Upper lobe of left lung (tissue), 4 donors: ENCODE measurements at regions not wholly inside any gene's neighbourhood (a gene's known extent, or its start where the extent isn't known, plus 50 kb on each side); places are given as distances from the start of the nearest gene placed in this dataset.

Source experiments
- CTCF ChIP-seq, 6 experiments: fragments of 450-650 bp in 4 of 6; fragments of 200-600 bp in 2 of 6; sonication (generic) in 2 of 6; IDR thresholded peaks; one replicate each; pipeline ENCODE4 v1.5.1; 2016 to 2019; ENCODE audit warnings: antibody characterized with exemption in 6 of 6
- POLR2A ChIP-seq, 4 donors: fragments of 450-650 bp; IDR thresholded peaks; one replicate each; pipeline ENCODE4 v1.5.1; 2016 to 2017; ENCODE audit warnings: antibody characterized with exemption in 4 of 4, mild to moderate bottlenecking in 2 of 4

GRCh38 chr5:159792180-159792579, 124.1 kb upstream of the ADRA1B start:
- TF ChIP-seq CTCF (IDR thresholded peaks at IDR 0.05) = no peak
- TF ChIP-seq POLR2A (IDR thresholded peaks at IDR 0.05) = no peak
